ENCODE measurements at regions not wholly inside any gene's neighbourhood (a gene's known extent, or its start where the extent isn't known, plus 50 kb on each side); places are given as distances from the start of the nearest gene placed in this dataset.
"Not testable (repeated sequence)": the region's sequence is repeated elsewhere in the genome, so short reads cannot be mapped to it uniquely, and the experiment has no call there.

GRCh38 chr3:153551536-153552285 lies 389.7 kb downstream of the RAP2B start:
- Histone ChIP-seq H3K4me3 (no peak overlapping the region), H3K27ac (no peak overlapping the region), H3K36me3 (no peaks in the 10 kb centered on the region), H3K9me3 (peaks cover 0 to 1% (median 0%) of the 10 kb centered on the region in 12 donors), H3K4me1 (peaks cover 0 to 4% (median 0%) of the 10 kb centered on the region in 12 donors), H3K27me3 (no peaks in the 10 kb centered on the region)
- 76 to 91% (median 77%) methylated on average over 4 of the region's 4 CpGs for WGBS, 4 donors
- intact Hi-C loops (cut with DNase I) = no loop called here
- ATAC-seq = no peak
- no peak for DNase-seq
- TF ChIP-seq CTCF (IDR thresholded peaks at IDR 0.05) (no peak), POLR2A (IDR thresholded peaks at IDR 0.05) (no peak)

DNA sequence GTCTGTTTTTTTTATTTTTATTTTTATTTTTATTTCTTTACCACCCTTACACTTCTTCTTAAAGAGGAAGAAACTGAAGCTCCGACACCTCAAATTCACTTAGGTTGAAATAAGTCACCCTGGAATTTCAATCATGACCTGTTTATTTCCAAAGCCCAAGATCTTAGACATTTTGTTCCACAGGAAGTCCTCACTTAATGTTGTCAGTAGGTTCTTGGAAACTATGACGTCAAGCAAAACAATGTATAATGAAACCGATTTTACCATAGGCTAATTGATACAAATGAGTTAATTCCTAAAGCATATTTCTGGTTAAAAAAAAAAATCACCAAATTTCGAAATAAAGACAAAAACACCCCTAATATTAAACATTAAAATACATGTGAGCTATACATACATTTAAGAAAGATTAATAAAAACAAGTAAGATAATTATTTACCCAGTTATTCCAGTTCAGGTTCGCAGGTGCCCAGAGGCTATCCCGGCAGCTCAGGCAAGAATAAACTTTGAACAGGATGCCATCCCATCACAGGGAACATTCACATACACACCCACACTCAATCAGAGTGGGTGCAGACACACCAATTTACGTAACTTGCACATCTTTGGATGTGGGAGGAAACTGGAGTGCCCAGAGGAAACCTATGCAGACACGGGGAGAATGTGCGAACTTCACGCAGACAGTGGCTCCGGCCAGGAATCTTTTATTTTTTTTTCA lies 391.0 kb downstream of the RAP2B start:
- H3K27ac ChIP-seq = peak overlapping the region in 7 of 12 donors; percentile 14 to 57 (median 34)
- peaks cover 0 to 7% (median 0%) of the 10 kb centered on the region in 12 donors for H3K9me3 ChIP-seq
- intact Hi-C loops (cut with DNase I) = no loop called here
- peaks cover 0 to 4% (median 0%) of the 10 kb centered on the region in 12 donors for H3K4me1 ChIP-seq
- WGBS, 4 donors = 61 to 66% (median 63%) methylated on average over 11 of the region's 11 CpGs
- DNase-seq (no peak), ATAC-seq (peak; percentile 34 to 85 (median 56))
- peak overlapping the region in 5 of 12 donors; percentile 1 to 21 (median 6) for H3K4me3 ChIP-seq
- H3K36me3 ChIP-seq = no peaks in the 10 kb centered on the region
- no peak for TF ChIP-seq CTCF (IDR thresholded peaks at IDR 0.05)
- no peak for TF ChIP-seq POLR2A (IDR thresholded peaks at IDR 0.05)
- H3K27me3 ChIP-seq = no peaks in the 10 kb centered on the region

GRCh38 chr3:153553605-153553945 lies 391.5 kb downstream of the RAP2B start:
- DNase-seq (no peak), ATAC-seq (peak; percentile 45 to 82 (median 61))
- Histone ChIP-seq H3K4me1 (peaks cover 0 to 4% (median 0%) of the 10 kb centered on the region in 12 donors), H3K27ac (peak overlapping the region in 6 of 12 donors; percentile 14 to 57 (median 39)), H3K9me3 (peaks cover 0 to 12% (median 3%) of the 10 kb centered on the region in 12 donors), H3K27me3 (no peaks in the 10 kb centered on the region), H3K4me3 (peak overlapping the region in 3 of 12 donors; percentile 1 to 21 (median 8)), H3K36me3 (no peaks in the 10 kb centered on the region)
- intact Hi-C loops (cut with DNase I) = no loop called here
- TF ChIP-seq POLR2A (IDR thresholded peaks at IDR 0.05) = no peak
- no peak for TF ChIP-seq CTCF (IDR thresholded peaks at IDR 0.05)
- WGBS, 4 donors = 51 to 74% (median 60%) methylated on average over 2 of the region's 2 CpGs

GRCh38 chr3:153555919-153556318 lies 393.9 kb downstream of the RAP2B start:
- H3K4me3 ChIP-seq = no peak overlapping the region
- H3K27me3 ChIP-seq = no peaks in the 10 kb centered on the region
- WGBS, 4 donors = 67 to 75% (median 70%) methylated on average over 2 of the region's 2 CpGs
- no peak for TF ChIP-seq CTCF (IDR thresholded peaks at IDR 0.05)
- no peak for TF ChIP-seq POLR2A (IDR thresholded peaks at IDR 0.05)
- peaks cover 0 to 32% (median 16%) of the 10 kb centered on the region in 12 donors for H3K9me3 ChIP-seq
- H3K36me3 ChIP-seq = no peaks in the 10 kb centered on the region
- intact Hi-C loops (cut with DNase I) = no loop called here
- no peak overlapping the region for H3K27ac ChIP-seq
- peaks cover 0 to 4% (median 0%) of the 10 kb centered on the region in 12 donors for H3K4me1 ChIP-seq
- DNase-seq = no peak
- ATAC-seq = no peak

DNA sequence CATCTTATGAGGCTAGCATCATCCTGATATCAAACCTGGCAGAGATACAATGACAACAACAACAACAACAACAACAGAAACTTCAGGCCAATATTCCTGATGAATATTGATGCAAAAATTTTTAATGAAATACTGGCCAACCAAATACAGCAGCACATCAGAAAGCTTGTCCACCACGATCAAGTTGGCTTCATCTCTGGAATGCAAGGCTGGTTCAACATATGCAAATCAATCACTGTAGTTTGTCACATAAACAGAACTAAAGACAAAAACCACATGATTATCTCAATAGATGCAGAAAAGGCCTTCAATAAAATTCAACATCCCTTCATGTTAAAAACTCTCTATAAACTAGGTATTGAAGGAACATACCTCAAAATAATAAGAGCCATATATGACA lies 397.3 kb downstream of the RAP2B start:
- H3K4me3 ChIP-seq; H3K4me1 ChIP-seq; intact Hi-C loops (cut with DNase I); H3K27me3 ChIP-seq; DNase-seq; ATAC-seq; H3K36me3 ChIP-seq; H3K27ac ChIP-seq: not testable (repeated sequence)
- H3K9me3 ChIP-seq = peaks cover 0 to 55% (median 39%) of the 10 kb centered on the region in 12 donors
- 67 to 81% (median 74%) methylated on average over 1 of the region's 1 CpG for WGBS, 4 donors

Data from heart left ventricle (tissue), 16 donors.